Kidney (tissue), 13 donors: ENCODE measurements at regions not wholly inside any gene's neighbourhood (a gene's known extent, or its start where the extent isn't known, plus 50 kb on each side); places are given as distances from the start of the nearest gene placed in this dataset.

Experiments used
- DNase-seq, 5 donors: peaks; one replicate each; pipeline ENCODE4 v3.0.0-alpha.2; 2013 to 2020
- FAIRE-seq: peaks from 2 replicates; lab custom pipeline; 2012; peaks lifted over from hg19 to GRCh38; lab: Jason Lieb, UNC
- H3K27ac ChIP-seq, 2 donors: one replicate each; pipeline ENCODE4 v1.7.0; 2013; ENCODE audit warnings: low read depth in 2 of 2, low read length in 2 of 2, inconsistent platforms in 1 of 2
- H3K27me3 ChIP-seq: one replicate; pipeline ENCODE4 v1.7.1; 2013; ENCODE audit warnings: low read length, inconsistent platforms; ENCODE audit not compliant: control insufficient read depth, insufficient read depth
- H3K36me3 ChIP-seq, 3 donors: one replicate each; pipeline versions ENCODE4 v1.7.0 to v1.7.1; 2013; ENCODE audit warnings: low read length in 3 of 3, control low read depth in 1 of 3, inconsistent platforms in 1 of 3; ENCODE audit not compliant: insufficient read depth in 3 of 3, control insufficient read depth in 2 of 3
- H3K4me1 ChIP-seq, 3 donors: one replicate each; pipeline versions ENCODE4 v1.7.0 to v1.7.1; 2013; ENCODE audit warnings: low read length in 3 of 3, inconsistent platforms in 1 of 3, low read depth in 1 of 3; ENCODE audit not compliant: control insufficient read depth in 2 of 3, insufficient read depth in 2 of 3
- H3K4me3 ChIP-seq, 3 donors: one replicate each; pipeline versions ENCODE4 v1.7.0 to v1.8.1; 2013; ENCODE audit warnings: low read length in 3 of 3, control low read depth in 1 of 3, inconsistent platforms in 1 of 3
- H3K9ac ChIP-seq, 3 donors: one replicate each; pipeline versions ENCODE4 v1.7.0 to v1.7.1; 2013; ENCODE audit warnings: low read length in 3 of 3, control low read depth in 1 of 3, inconsistent platforms in 1 of 3
- H3K9me3 ChIP-seq, 3 donors: one replicate each; pipeline versions ENCODE4 v1.7.0 to v1.7.1; 2013; ENCODE audit warnings: low read length in 3 of 3, control low read depth in 1 of 3, inconsistent platforms in 1 of 3; ENCODE audit not compliant: control insufficient read depth in 2 of 3, insufficient read depth in 1 of 3
- CTCF ChIP-seq: IDR thresholded peaks from 3 replicates; pipeline ENCODE4 v1.5.1; 2012; ENCODE audit warnings: mild to moderate bottlenecking, moderate library complexity, borderline replicate concordance; ENCODE audit not compliant: insufficient read depth; ENCODE audit errors: extremely low read depth
- intact Hi-C: fragments of 100-400 bp; cut with DNase I; formaldehyde crosslinking; loops from one replicate; pipeline ENCODE4 v1.11.1; 2022
- donor health status: control.
- donor health status: control.
- donor health status: control.
- donor health status: control.
- donor health status: control.
- donor health status: DM: yes; HTN: yes; CAD: no.
- donor health status: Normal renal cell carcinoma (clear cell type).

- no peak overlapping the region for H3K4me3 ChIP-seq
- DNase-seq: no peak
- FAIRE-seq: no peak
- intact Hi-C loops: no loop called here
- H3K9me3 ChIP-seq: no peaks in the 10 kb centered on the region
- no peaks in the 10 kb centered on the region for H3K36me3 ChIP-seq
- no peaks in the 10 kb centered on the region for H3K4me1 ChIP-seq
- no peak for TF ChIP-seq CTCF
- H3K27me3 ChIP-seq: no peaks in the 10 kb centered on the region
- H3K9ac ChIP-seq: no peak overlapping the region
- no peak overlapping the region for H3K27ac ChIP-seq
Measured at GRCh38 chr2:41572154-41572553, 475.7 kb upstream of the PKDCC start.

- H3K9ac ChIP-seq: no peak overlapping the region
- H3K36me3 ChIP-seq: no peaks in the 10 kb centered on the region
- no peak for DNase-seq
- no peak for TF ChIP-seq CTCF
- no peaks in the 10 kb centered on the region for H3K4me1 ChIP-seq
- H3K27ac ChIP-seq: no peak overlapping the region
- no peak overlapping the region for H3K4me3 ChIP-seq
- no peaks in the 10 kb centered on the region for H3K9me3 ChIP-seq
- H3K27me3 ChIP-seq: no peaks in the 10 kb centered on the region
- no peak for FAIRE-seq
- intact Hi-C loops: no loop called here
Measured at GRCh38 chr2:41576423-41576822, 471.4 kb upstream of the PKDCC start.

GRCh38 chr2:41579806-41580205, 468.0 kb upstream of the PKDCC start:
- no peak for TF ChIP-seq CTCF
- Histone ChIP-seq H3K27ac (no peak overlapping the region), H3K4me1 (no peaks in the 10 kb centered on the region), H3K9ac (no peak overlapping the region), H3K9me3 (peaks cover 0 to 7% (median 4%) of the 10 kb centered on the region in 3 donors), H3K4me3 (no peak overlapping the region), H3K36me3 (no peaks in the 10 kb centered on the region), H3K27me3 (no peaks in the 10 kb centered on the region)
- FAIRE-seq (no peak), DNase-seq (no peak)
- intact Hi-C loops: no loop called here

- DNase-seq: no peak
- intact Hi-C loops: no loop called here
Measured at GRCh38 chr2:41580806-41581205, 467.0 kb upstream of the PKDCC start.

More at GRCh38 chr2:41580806-41581205, 467.0 kb upstream of the PKDCC start:
- Histone ChIP-seq H3K27ac (no peak overlapping the region), H3K9ac (no peak overlapping the region), H3K4me1 (no peaks in the 10 kb centered on the region), H3K9me3 (peaks cover 0 to 9% (median 5%) of the 10 kb centered on the region in 3 donors), H3K4me3 (no peak overlapping the region), H3K36me3 (no peaks in the 10 kb centered on the region), H3K27me3 (no peaks in the 10 kb centered on the region)
- FAIRE-seq: no peak
- TF ChIP-seq CTCF: no peak
